SK-N-SH (cell line): ENCODE measurements at regions not wholly inside any gene's neighbourhood (a gene's known extent, or its start where the extent isn't known, plus 50 kb on each side); places are given as distances from the start of the nearest gene placed in this dataset.

ENCODE experiments used
- CTCF ChIA-PET: fragments of 300-600, 350-600 bp; formaldehyde crosslinking; extraction: SDS; loops from one replicate; lab custom pipeline; 2021; lab: Yijun Ruan, JAX
- POLR2A ChIA-PET: fragments of 350-600 bp; sonication (Branson Sonifier 250); formaldehyde crosslinking; extraction: SDS; loops from one replicate; lab custom pipeline; 2020; ENCODE audit warnings: antibody characterized with exemption, inconsistent platforms; lab: Yijun Ruan, JAX
- DNase-seq: peaks from one replicate; pipeline ENCODE4 v3.0.0; 2012
- H2AFZ ChIP-seq: fragments of 200-600 bp; sonication (generic); 2 replicates; pipeline ENCODE4 v1.8.1; 2016; ENCODE audit warnings: antibody characterized with exemption, mild to moderate bottlenecking, low read depth
- H3F3A ChIP-seq: fragments of 200-600 bp; sonication (generic); replicated peaks from 2 replicates; pipeline ENCODE3; 2016; ENCODE audit warnings: antibody characterized with exemption, mild to moderate bottlenecking; ENCODE audit not compliant: insufficient read depth
- H3K27ac ChIP-seq, 2 experiments: fragments of 200-500 bp in 1 of 2; fragments of 200-600 bp in 1 of 2; sonication (Bioruptor generic) in 1 of 2; sonication (generic), shearing (Covaris generic) in 1 of 2; 2 replicates each; pipeline versions ENCODE4 v1.5.1 to v1.6.1; 2014 to 2016; ENCODE audit warnings: low read depth in 2 of 2, inconsistent platforms in 1 of 2, low read length in 1 of 2, mild to moderate bottlenecking in 1 of 2, mixed read lengths in 1 of 2
- H3K27me3 ChIP-seq: fragments of 200-600 bp; sonication (generic), shearing (Covaris generic); 2 replicates; pipeline ENCODE4 v1.6.1; 2016; ENCODE audit warnings: mixed run types; ENCODE audit not compliant: insufficient read depth
- H3K36me3 ChIP-seq, 2 experiments: fragments of 200-500 bp in 1 of 2; fragments of 200-600 bp in 1 of 2; sonication (Bioruptor generic) in 1 of 2; sonication (generic) in 1 of 2; replicated peaks in 1 of 2; 2 replicates each; pipeline versions ENCODE3 to v1.5.1; 2014 to 2016; ENCODE audit warnings: low read length in 1 of 2, mild to moderate bottlenecking in 1 of 2; ENCODE audit not compliant: insufficient read depth in 2 of 2, control insufficient read depth in 1 of 2
- H3K4me1 ChIP-seq, 2 experiments: fragments of 200-500 bp in 1 of 2; fragments of 200-600 bp in 1 of 2; sonication (Bioruptor generic) in 1 of 2; sonication (generic), shearing (Covaris generic) in 1 of 2; 2 replicates each; pipeline versions ENCODE4 v1.5.1 to v1.6.1; 2014 to 2016; ENCODE audit warnings: low read depth in 1 of 2, low read length in 1 of 2, mixed run types in 1 of 2; ENCODE audit not compliant: insufficient read depth in 2 of 2, control insufficient read depth in 1 of 2
- H3K4me2 ChIP-seq: fragments of 200-600 bp; sonication (generic), shearing (Covaris generic); 2 replicates; pipeline ENCODE4 v1.6.1; 2017; ENCODE audit warnings: mixed run types
- H3K4me3 ChIP-seq, 2 experiments: fragments of 200-500 bp in 1 of 2; fragments of 200-600 bp in 1 of 2; sonication (Bioruptor generic) in 1 of 2; sonication (generic), shearing (Covaris generic) in 1 of 2; 2 replicates each; pipeline versions ENCODE4 v1.5.1 to v1.8.1; 2014 to 2016; ENCODE audit warnings: low read depth in 2 of 2, inconsistent platforms in 1 of 2, low read length in 1 of 2, mild to moderate bottlenecking in 1 of 2, mixed read lengths in 1 of 2, moderate library complexity in 1 of 2
- H3K79me2 ChIP-seq: fragments of 200-600 bp; sonication (generic); 2 replicates; pipeline ENCODE4 v1.8.1; 2017; ENCODE audit warnings: mild to moderate bottlenecking; ENCODE audit not compliant: insufficient read depth
- H3K9ac ChIP-seq: fragments of 200-600 bp; sonication (generic); 2 replicates; pipeline ENCODE4 v1.6.1; 2017; ENCODE audit warnings: mixed run types
- H3K9me2 ChIP-seq: fragments of 200-600 bp; sonication (generic); 2 replicates; pipeline ENCODE4 v1.6.1; 2017; ENCODE audit warnings: mixed run types
- H3K9me3 ChIP-seq: fragments of 200-600 bp; sonication (generic); 2 replicates; pipeline ENCODE4 v1.6.1; 2017; ENCODE audit warnings: mixed run types, mild to moderate bottlenecking, moderate library complexity
- H4K20me1 ChIP-seq: fragments of 200-600 bp; sonication (generic); 2 replicates; pipeline ENCODE4 v1.6.1; 2017; ENCODE audit warnings: mild to moderate bottlenecking, mixed run types; ENCODE audit not compliant: insufficient read depth
- ELF1 ChIP-seq: IDR thresholded peaks from 2 replicates; pipeline ENCODE4 v1.4.0; 2012
- FOSL2 ChIP-seq: IDR thresholded peaks from 2 replicates; pipeline ENCODE4 v1.4.0; 2012; ENCODE audit warnings: low read depth, mild to moderate bottlenecking, moderate library complexity, borderline replicate concordance
- MEF2A ChIP-seq: IDR thresholded peaks from 2 replicates; pipeline ENCODE4 v1.4.0; 2012; ENCODE audit warnings: low read depth, borderline replicate concordance
- MXI1 ChIP-seq: IDR thresholded peaks from 2 replicates; pipeline ENCODE4 v1.6.1; 2012; ENCODE audit warnings: mild to moderate bottlenecking, low read depth, low read length, improper control_type of control experiment
- PBX3 ChIP-seq: IDR thresholded peaks from 2 replicates; pipeline ENCODE4; 2012
- REST ChIP-seq: IDR thresholded peaks from 2 replicates; pipeline ENCODE4 v1.6.1; 2012; ENCODE audit warnings: mild to moderate bottlenecking, low read depth, low read length, moderate library complexity
- WGBS: methylation state at CpG from one replicate; pipeline ENCODE4 v1.1.6; 2017; ENCODE audit warnings: low lambda C conversion rate; 5-methylcytosine and 5-hydroxymethylcytosine counted together

GRCh38 chr13:18954254-18954653, 227.4 kb downstream of the TUBA3C start (continued):
- TF ChIP-seq REST, result no peak

GRCh38 chr13:18953139-18953930, 228.3 kb downstream of the TUBA3C start:
- no peaks in the 10 kb centered on the region for H3K4me1 ChIP-seq
- H3K27ac ChIP-seq, result no peak overlapping the region
- no peaks in the 10 kb centered on the region for H3K27me3 ChIP-seq
- H3K4me3 ChIP-seq, result no peak overlapping the region
- TF ChIP-seq MEF2A, result no peak
- TF ChIP-seq MXI1, result no peak
- TF ChIP-seq REST, result no peak
- no peak for TF ChIP-seq FOSL2
- no peak for TF ChIP-seq ELF1
- no peak for TF ChIP-seq PBX3
- H3K9ac ChIP-seq, result no peak overlapping the region
- WGBS, result 6% methylated on average over 6 of the region's 8 CpGs
- H3F3A ChIP-seq, result no peaks in the 10 kb centered on the region
- H3K36me3 ChIP-seq, result no peaks in the 10 kb centered on the region
- no peak overlapping the region for H2AFZ ChIP-seq
- H3K9me3 ChIP-seq, result no peaks in the 10 kb centered on the region
- no peak overlapping the region for H3K4me2 ChIP-seq
- CTCF ChIA-PET, result no interaction called here
- no peaks in the 10 kb centered on the region for H3K9me2 ChIP-seq
- no peaks in the 10 kb centered on the region for H3K79me2 ChIP-seq
- no peak for DNase-seq
- no peaks in the 10 kb centered on the region for H4K20me1 ChIP-seq
- POLR2A ChIA-PET, result no interaction called here
